Fibroblast of skin of abdomen (primary cell): ENCODE measurements at regions not wholly inside any gene's neighbourhood (a gene's known extent, or its start where the extent isn't known, plus 50 kb on each side); places are given as distances from the start of the nearest gene placed in this dataset.

ENCODE experiments used
- DNase-seq: peaks from one replicate; pipeline ENCODE4 v3.0.0-alpha.2; 2013

- no peak for DNase-seq
These were observed 91.0 kb upstream of the DDX18 start for GRCh38 chr2:117723483-117723882.

- DNase-seq: no peak
These were observed 90.5 kb upstream of the DDX18 start for GRCh38 chr2:117723888-117724434.

GRCh38 chr2:117726747-117727146, 87.7 kb upstream of the DDX18 start:
- DNase-seq: no peak

GRCh38 chr2:117737846-117738245, 76.6 kb upstream of the DDX18 start:
- DNase-seq: no peak

GRCh38 chr2:117738991-117739839, 75.3 kb upstream of the DDX18 start:
- DNase-seq: no peak

- no peak for DNase-seq
These were observed 69.0 kb upstream of the DDX18 start for GRCh38 chr2:117745537-117745936.

GRCh38 chr2:117755768-117756167, 58.7 kb upstream of the DDX18 start:
- no peak for DNase-seq

GRCh38 chr2:117760916-117761315, 53.6 kb upstream of the DDX18 start:
- DNase-seq: no peak

- no peak for DNase-seq
These were observed 52.0 kb upstream of the DDX18 start for GRCh38 chr2:117762454-117762853.

GRCh38 chr2:117763804-117764203, 50.7 kb upstream of the DDX18 start:
- no peak for DNase-seq
